C1 segment of cervical spinal cord (tissue), 14 donors: ENCODE measurements at regions not wholly inside any gene's neighbourhood (a gene's known extent, or its start where the extent isn't known, plus 50 kb on each side); places are given as distances from the start of the nearest gene placed in this dataset.
"Not testable (repeated sequence)": the region's sequence is repeated elsewhere in the genome, so short reads cannot be mapped to it uniquely, and the experiment has no call there.

Experiments
- DNase-seq, 14 donors: peaks; one replicate each; lab custom pipeline; 2025; lab: John Stamatoyannopoulos, UW

DNA sequence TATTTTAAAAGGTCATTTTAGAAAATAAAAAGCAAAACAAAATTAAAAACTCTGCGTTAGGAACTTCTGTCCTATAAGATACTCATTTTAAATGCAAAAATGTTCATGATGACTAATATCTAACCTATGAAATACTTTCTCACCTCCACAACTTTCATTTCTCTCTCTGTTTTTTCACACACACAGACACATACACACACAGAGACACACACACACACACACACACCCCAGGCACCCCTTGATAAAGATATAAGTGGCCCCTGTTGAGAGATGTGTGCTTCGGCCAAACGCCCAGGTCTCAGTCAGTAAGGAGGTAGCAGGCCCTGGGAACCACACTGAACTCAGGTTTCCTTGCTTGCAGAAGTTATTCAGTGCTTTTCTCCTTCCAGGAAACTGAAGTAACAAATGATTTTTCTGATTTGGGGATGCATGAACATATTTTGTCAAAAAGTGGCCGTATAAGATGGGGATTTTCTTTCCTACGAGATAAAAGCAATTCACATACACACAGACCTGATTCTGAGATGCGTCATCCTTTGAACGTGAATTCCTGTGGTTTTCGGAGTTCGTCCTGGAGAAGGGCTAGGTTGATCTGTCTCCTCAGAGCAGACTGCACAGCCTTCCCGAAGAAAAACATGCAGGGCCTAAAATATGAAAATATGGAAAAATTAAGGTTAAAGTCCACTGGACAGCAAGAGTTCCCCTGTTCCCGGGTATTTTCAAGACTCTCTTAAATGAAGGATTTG lies 306.8 kb upstream of the FOXQ1 start:
- DNase-seq, result no peak

DNA sequence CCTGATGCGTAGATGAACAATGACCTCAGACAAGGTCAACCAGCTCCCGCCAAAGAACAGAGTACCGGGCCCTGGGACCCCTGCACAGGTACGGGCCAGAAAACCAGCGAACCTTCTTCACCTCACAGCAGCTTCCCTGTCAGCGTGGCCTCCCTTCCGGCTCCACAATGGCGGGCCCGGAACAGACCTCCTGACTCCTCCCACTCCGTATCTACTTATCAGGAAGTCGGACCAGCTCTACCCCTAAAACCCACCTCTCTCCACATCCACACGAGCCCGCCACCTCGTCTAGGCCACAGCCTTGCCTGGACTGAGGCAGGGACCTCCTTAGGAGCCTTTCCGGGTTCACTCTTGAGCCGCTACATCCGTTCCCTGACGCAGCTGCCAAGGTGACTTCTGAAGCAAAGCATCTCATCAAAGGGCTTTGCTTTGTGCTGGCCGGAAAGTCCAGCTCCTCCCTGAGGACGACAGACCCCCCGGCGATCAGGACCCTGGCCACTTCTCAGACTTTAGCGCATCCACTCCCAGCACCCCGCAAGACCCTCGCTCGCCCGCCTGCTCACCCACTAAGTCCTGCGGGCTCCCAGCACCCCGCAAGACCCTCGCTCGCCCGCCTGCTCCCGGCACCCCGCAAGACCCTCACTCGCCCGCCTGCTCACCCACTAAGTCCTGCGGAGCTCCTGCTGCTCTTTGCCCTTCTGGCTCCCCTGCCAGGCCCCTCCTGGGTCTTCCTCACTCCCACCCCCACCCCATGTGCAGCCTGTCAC lies 308.3 kb upstream of the FOXQ1 start:
- DNase-seq, result no peak

DNA sequence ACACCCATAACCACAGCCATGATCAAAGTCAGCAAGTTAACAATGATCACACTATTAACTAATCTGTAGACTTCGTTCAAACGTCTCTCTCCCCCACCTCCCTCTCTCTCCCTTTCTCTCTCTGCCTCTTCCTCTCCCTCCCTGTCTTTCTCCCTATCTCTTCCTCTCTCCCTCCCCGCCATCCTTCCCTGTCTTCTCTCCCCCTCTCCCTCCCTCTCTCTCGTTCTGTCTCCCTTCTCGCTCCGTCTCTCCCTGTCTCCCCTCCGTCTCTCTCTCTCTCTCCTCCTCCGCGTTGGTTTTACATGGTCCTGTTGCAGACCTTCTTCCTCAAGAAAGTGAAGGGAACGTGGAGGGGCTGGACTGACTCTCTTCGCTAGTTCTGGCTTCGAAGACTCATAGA lies 308.9 kb upstream of the FOXQ1 start:
- DNase-seq, result no peak

DNA sequence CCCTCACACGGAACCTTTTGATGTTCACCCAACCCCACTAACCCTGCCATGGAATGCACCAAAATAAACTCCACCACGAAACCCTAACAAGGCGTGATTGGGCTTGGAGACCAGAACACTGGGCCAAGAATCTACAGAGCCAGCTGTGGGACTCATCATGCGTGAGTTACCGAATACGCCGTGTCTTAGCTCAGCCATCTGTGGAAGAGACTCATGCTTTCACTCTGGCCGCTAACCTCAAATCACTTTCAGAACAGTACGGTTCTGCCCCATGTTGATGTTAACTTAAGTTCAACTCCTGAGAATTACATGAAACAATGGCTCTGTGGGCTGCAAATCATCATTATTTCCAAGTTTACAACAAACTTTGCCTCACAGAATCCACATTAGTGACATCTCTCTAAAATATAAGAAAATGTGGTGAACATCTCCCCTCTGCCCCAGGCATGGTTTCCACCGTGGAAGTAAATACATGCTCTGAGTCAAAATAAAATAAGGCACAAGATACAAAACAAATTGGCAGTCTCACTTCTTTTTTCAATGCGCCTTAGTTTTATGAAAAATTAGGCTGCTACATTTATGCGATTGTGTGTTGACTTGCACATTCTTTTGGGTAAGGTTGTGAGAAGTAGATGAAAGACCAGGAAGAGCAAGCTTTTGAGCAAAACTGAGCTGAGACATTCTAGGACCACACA lies 308.9 kb upstream of the EXOC2 start:
- DNase-seq, result no peak

DNA sequence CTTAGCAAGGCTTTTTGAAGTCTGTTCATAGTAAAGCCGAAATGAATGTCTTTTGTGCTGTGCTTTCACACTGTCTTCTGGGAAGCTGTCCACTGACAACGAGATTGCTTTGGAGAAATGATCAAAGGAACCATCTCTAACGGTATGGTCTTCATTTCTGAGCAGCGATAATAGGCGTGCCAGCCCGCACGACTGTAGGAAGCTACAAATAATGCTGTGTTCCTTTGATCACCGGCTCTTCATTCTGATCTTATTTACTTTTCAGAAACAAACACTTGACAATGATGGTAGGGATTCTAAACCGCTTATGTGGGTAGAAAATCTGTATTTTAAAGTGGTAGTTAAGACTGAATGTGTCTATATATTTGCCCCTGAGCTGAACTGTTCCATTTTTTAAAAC lies 306.6 kb upstream of the EXOC2 start:
- DNase-seq, result no peak

DNA sequence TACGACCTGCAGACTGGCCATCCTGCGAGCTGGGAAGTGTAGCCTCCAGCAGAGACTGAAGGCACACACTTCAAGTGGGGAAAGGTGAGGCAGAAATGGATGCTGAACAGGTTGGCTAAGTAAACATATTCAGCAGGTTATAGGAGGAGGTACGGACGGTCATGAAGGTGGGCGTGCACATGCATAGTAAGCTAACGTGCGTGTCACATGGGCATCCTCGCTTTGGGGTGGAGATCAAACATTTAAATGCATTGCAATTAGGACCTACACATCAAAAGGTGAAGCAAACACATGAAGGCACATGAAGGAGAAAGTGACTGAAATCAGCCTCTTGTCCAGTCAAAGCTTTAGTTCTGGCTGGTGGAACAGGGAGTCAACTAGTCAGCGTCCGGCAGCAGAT lies 305.6 kb upstream of the EXOC2 start:
- no peak for DNase-seq

DNA sequence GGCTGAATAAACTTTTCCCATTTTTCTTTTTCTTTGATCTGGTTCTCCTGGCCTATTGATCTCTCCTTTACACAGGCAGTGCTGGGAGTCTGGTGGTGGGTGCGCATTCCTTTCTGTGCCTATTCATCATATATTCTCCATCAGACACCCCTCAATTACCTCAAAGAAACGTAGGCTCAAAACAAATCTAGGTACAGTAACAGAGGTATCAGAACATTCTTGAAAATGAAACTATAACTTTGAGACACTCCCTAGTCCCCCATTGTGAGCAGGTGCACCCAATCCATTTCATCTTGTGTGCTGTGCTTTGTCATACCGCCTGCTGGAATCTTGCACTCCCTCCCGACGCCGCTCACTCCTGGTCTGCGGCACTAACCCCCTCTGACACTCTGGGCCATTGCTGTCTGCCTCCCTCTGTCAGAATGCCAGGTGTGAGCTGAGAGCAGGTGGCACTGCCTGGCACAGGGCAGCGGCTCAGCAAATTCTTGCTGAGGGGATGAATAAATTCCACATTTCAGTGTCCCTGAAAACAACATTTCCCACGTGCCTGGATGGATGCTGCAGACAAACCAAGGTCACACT lies 303.4 kb upstream of the EXOC2 start:
- DNase-seq, result peak in 2 of 14 donors; percentile 15 to 75

DNA sequence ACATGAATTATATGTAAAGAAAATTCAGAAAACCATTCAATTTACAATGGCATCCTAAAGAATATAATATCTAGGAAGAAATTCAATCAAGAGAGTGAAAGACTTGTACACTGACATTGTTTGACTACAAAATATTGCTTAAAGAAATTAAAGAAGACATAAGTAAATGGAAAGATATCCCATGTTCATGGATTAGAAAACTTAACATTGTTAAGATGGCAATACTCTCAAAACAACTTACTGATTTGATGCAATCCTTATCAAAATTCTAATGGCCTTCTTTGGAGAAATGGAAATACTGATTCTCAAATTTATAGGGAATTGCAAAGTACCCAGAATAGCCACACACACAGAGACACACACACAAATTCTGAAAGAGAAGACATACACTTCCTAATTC lies 298.3 kb upstream of the EXOC2 start:
- no peak for DNase-seq

DNA sequence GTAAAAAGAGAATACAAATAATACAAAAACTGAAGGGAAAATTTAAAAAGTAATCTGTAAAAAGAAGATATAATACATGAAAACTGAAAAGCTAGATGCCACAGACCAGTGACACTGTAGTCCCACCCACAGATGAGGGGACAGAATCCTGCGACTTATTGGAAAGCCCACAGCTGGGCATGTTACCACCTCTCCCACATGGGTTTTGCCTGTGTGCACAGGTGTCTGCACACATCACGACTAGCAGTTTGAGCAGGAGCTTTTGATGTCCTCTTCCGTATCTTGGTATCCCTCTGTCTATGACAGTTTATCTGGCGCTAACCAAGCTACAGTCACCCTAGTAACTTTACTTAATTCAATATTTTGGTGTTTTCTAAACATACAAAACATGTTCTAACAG lies 291.1 kb upstream of the EXOC2 start:
- no peak for DNase-seq

DNA sequence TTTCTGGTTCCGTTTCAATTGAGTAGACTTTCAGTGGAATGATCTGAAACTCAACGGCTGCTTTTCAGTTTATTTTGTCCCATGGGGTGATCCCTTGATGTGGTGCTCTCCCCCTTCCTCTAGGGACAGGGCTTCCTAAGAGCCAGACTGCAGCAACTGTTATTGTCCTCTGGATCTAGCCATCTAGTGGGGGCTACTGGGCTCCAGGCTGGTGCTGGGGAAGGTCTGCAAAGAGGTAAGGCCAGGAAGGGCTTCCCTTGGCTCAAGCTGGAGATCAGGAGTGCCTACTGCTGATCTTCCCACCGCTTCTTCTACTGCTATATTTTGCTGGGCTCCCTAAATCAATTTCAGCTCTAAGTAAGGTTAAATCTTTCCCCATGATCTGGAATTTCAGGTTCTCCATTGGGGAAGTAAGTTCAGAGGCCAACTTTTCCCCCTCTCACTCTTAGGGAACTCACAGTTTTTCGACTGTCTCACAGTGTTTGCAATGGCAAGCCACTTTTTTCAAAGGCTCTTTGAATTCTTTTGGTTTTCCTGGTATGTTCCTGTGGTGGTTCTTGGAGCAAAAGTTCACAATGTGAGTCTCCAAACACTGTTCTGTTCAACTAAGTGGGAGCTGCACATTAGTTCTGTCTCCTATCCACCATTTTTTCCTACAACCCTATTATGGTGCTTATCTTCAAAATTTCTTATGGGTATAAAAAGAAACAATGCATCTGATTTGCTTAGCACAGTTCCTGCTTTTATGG lies 286.2 kb upstream of the EXOC2 start:
- no peak for DNase-seq

DNA sequence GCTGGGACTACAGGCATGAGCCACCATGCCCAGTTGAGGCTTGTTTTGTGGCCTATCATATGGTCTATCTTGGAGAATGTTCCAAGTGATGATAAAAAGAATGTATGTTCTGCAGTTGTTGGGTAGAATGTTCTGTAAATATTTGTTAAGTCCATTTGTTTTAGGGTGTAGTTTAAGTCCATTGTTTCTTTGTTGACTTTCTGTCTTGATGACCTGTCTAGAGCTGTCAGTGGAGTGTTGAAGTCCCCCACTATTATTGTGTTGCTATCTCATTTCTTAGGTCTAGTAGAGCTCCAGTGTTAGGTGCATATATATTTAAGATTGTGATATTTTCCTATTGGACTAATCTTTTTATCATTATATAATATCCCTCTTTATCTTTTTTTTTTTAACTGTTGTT lies 284.3 kb upstream of the EXOC2 start:
- DNase-seq, result not testable (repeated sequence)

DNA sequence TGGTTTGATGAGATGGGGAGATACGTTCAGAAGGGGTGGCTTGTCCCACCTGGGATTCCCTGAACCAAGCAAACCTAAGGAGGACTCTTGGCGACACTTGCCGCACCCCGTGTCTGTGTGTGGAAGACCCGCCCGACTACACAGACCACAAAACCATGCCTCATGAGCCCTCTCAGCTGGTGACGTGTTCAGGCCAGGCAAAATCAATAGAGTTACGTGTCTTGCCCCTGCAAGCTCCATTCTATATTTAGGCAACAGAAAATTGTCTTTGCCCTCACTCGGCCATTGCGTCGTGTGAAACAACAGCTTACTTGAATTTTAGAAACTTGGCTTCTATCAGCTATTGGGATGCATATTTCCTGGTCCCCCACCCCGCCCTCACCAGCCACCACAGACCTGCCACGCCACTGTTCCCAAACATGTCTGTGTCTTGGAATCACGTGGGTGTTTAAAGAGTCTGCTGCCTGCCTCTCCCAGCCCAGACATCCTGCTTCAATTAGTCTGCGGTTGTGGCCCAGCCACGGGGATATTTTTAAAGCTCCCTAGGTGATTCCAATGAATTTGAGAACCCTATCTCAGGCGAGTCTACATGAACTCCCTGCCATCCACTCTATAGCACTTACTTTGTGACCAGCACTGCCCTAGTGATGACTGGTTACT lies 279.2 kb upstream of the EXOC2 start:
- DNase-seq, result no peak

DNA sequence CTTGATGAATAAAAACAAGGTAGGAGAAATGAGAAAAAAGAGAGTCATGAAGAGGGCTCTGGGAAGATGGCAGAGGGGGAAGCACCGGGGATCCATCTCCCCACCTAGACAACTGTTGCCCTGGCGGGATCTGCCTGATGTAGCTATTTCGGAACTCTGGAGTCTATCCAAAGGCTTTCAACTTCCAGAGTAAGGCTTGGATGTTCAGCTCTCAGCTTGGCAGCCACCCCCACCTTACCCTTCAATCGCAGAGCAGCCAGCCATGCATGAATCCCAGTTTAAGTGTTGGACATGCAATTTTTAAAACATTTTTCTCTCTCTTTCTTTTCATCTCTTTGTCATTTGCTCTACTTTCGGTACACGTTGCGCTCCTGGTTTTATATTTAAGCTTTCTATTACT lies 275.9 kb upstream of the EXOC2 start:
- no peak for DNase-seq

DNA sequence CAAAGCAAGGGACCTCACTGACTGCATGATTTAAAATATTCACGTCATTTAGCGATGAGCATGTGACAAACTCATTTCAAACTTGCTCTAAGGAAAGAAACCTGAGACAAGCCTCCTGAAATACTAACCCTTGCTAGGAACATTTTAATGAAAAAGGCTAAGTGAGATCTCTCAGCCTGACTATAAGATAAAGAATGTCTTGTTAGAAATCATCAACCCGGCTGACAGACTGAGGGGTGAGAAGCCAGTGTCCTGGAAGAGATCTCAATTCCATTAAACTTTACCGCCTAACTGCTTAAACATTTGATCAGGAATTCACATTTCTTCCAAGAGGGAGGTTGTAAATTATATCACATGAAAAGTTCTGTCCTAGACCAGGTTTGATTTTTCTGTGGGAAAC lies 274.8 kb upstream of the EXOC2 start:
- DNase-seq, result no peak

DNA sequence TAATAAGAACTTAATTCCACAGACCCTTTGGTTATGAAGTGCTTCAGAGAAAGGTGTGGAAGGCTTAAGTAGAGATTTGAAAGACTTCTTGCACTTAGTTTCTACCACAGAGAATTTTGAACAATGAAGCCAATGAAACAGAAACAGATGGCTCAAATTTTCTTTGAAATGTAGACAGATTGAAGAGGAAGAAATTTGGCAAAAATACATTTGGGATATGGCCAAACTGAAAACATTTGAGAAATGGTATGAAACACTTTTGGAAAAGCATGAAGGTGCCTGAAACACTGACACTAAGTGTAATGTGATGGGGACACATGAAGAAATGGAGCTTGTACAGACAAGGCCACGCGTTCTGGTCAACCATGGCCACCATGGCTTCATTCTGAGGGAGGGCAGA lies 272.4 kb upstream of the EXOC2 start:
- DNase-seq, result no peak

DNA sequence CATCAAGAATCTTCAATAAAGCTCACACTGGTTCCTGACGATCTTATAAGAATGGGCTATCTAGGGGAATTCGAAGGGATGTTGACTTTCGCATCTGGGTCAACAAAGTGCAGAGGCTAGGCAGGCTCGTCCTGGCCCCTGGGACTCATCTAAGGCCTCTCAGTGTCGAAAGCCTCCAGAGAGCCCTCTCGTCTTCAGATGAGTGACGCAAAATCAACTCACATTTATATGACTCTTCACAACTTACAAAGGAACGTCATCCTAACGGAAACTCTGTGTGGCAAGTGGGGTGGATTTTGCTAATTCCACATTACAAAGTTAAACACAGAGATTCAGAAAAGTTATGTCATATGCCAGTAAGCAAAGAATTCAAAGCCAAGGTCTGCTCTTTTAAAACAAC lies 270.5 kb upstream of the EXOC2 start:
- DNase-seq, result no peak

DNA sequence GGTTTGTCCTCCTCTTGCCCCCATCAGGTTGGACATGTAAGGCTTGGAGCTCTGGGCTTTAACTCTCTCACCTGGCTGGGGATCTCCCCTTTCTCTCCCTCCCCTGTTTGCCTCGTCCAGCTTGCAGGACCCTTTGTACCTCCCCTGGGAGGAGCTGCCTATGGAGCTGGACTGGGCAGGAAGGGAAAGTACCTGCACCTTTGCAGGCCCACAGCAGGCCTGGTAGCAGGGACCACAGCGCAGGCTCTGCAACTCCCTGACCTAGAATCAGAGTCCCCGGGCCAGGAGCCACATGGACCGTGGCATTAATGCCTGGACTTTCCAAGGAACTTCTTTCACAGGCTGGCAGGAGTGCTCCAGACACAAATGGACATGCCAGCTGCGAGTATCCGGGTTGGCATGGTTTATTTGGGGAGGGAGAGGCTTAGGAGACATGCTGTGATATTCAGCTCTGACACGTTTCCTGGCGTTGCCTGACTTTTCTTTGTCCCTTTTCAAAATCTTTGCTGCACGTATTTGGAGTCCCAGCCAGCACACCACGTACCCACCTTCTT lies 268.5 kb upstream of the EXOC2 start:
- DNase-seq, result peak in 6 of 14 donors; percentile 1 to 26 (median 14)

DNA sequence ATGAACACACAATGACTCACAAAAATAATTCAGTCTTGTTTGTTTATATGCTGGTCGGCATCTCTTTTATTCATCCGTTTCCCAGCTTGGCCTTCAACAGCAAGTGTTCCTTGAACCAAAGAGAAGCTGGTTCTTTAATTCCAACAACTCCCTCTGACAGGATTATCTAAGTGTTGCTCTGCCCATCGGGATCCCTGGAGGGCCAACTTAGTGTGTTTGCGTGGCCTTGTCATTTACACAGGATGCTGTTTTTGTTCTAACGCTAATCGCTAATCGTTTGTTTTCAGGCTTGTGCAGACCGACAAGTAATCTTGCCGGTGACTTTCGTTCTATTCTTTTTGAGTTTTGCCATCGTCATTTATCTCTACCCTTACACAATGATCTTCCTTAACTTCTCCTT lies 267.4 kb upstream of the EXOC2 start:
- DNase-seq, result no peak

DNA sequence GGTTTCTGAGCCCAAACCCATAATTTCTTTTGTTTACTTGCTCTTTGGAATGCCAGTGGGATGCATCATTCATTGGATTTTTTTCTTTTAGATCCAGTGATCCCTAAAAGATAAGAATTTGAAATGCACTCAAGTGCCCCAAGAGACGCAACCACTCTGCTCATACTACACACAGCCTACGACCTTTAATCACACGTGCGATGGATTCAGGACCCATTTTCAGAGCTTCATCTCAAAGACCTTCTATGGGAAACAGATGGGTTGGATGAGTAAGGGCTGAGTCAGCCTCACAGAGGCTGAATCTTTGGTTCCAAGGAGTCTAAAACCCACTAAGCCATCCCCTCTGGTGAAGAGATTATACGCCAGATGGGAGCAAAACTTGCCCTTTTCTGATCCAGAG lies 265.5 kb upstream of the EXOC2 start:
- DNase-seq, result no peak

DNA sequence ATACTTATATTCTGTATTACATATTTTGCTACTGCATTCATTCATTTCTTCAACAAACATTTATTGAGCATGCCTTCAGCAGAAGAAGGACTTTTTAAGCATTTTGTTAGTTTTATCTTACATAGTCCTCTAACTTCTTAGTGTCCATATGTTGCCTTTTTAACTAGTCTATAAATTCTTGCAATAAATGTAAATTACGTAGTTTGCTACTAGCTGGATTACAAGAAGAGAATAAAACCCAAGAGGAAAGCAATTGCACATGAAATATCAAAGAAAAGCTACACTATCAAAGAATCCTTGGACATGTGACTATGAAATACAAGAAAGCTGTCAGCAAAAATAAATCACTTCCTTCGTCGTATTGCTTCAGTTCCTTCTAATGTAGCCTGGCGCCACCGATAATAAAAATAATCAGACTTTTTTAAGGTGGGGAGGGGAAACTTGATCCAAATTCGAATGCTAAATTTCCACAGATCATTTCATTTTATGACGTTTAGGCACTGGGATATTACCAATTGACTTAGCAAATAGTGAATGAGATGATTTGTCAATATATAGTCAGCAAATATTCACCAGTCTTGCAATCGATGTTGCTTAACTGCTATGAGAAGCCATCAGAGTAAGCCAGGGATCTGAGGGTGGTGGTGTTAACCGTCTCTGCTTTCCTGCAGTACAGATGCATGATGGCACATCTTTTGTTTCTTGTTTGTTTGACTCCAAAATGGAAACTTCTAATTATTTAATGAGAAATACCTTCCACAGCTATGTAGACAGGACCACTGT lies 258.7 kb upstream of the EXOC2 start:
- no peak for DNase-seq
